ENCODE measurements at regions not wholly inside any gene's neighbourhood (a gene's known extent, or its start where the extent isn't known, plus 50 kb on each side); places are given as distances from the start of the nearest gene placed in this dataset.

GRCh38 chr3:22492342-22492741 lies 710.8 kb upstream of the UBE2E2 start:
- Histone ChIP-seq H3K4me3 (ENCODE audit: low read length) (no peak overlapping the region), H3K4me1 (ENCODE audit: control insufficient read depth, insufficient read depth, low read length) (no peaks in the 10 kb centered on the region), H3K27me3 (ENCODE audit: control insufficient read depth, insufficient read depth, low read length) (no peaks in the 10 kb centered on the region), H3K36me3 (ENCODE audit: control insufficient read depth, insufficient read depth, low read length) (no peaks in the 10 kb centered on the region), H3K27ac (ENCODE audit: low read depth, low read length) (no peak overlapping the region), H3K9ac (ENCODE audit: low read length) (no peak overlapping the region)

- no peaks in the 10 kb centered on the region for H3K36me3 ChIP-seq (ENCODE audit: control insufficient read depth, insufficient read depth, low read length)
- no peak overlapping the region for H3K27ac ChIP-seq (ENCODE audit: low read depth, low read length)
- H3K4me3 ChIP-seq (ENCODE audit: low read length): no peak overlapping the region
- no peak overlapping the region for H3K9ac ChIP-seq (ENCODE audit: low read length)
- H3K27me3 ChIP-seq (ENCODE audit: control insufficient read depth, insufficient read depth, low read length): no peaks in the 10 kb centered on the region
- no peaks in the 10 kb centered on the region for H3K4me1 ChIP-seq (ENCODE audit: control insufficient read depth, insufficient read depth, low read length)
Observed at GRCh38 chr3:22495241-22495640, 707.9 kb upstream of the UBE2E2 start.

GRCh38 chr3:22495791-22496190 lies 707.3 kb upstream of the UBE2E2 start:
- no peak overlapping the region for H3K27ac ChIP-seq (ENCODE audit: low read depth, low read length)
- no peaks in the 10 kb centered on the region for H3K27me3 ChIP-seq (ENCODE audit: control insufficient read depth, insufficient read depth, low read length)
- H3K4me1 ChIP-seq (ENCODE audit: control insufficient read depth, insufficient read depth, low read length): no peaks in the 10 kb centered on the region
- H3K36me3 ChIP-seq (ENCODE audit: control insufficient read depth, insufficient read depth, low read length): no peaks in the 10 kb centered on the region
- H3K9ac ChIP-seq (ENCODE audit: low read length): no peak overlapping the region
- no peak overlapping the region for H3K4me3 ChIP-seq (ENCODE audit: low read length)

- Histone ChIP-seq H3K9ac (ENCODE audit: low read length) (no peak overlapping the region), H3K4me3 (ENCODE audit: low read length) (no peak overlapping the region), H3K4me1 (ENCODE audit: control insufficient read depth, insufficient read depth, low read length) (no peaks in the 10 kb centered on the region), H3K27me3 (ENCODE audit: control insufficient read depth, insufficient read depth, low read length) (no peaks in the 10 kb centered on the region), H3K36me3 (ENCODE audit: control insufficient read depth, insufficient read depth, low read length) (no peaks in the 10 kb centered on the region), H3K27ac (ENCODE audit: low read depth, low read length) (no peak overlapping the region)
Observed at GRCh38 chr3:22496641-22497040, 706.5 kb upstream of the UBE2E2 start.

- Histone ChIP-seq H3K27ac (ENCODE audit: low read depth, low read length) (no peak overlapping the region), H3K36me3 (ENCODE audit: control insufficient read depth, insufficient read depth, low read length) (no peaks in the 10 kb centered on the region), H3K9ac (ENCODE audit: low read length) (no peak overlapping the region), H3K4me1 (ENCODE audit: control insufficient read depth, insufficient read depth, low read length) (no peaks in the 10 kb centered on the region), H3K4me3 (ENCODE audit: low read length) (no peak overlapping the region), H3K27me3 (ENCODE audit: control insufficient read depth, insufficient read depth, low read length) (no peaks in the 10 kb centered on the region)
Observed at GRCh38 chr3:22506871-22507270, 696.3 kb upstream of the UBE2E2 start.

GRCh38 chr3:22507709-22508108 lies 695.4 kb upstream of the UBE2E2 start:
- H3K27ac ChIP-seq (ENCODE audit: low read depth, low read length): no peak overlapping the region

GRCh38 chr3:22523925-22524324 lies 679.2 kb upstream of the UBE2E2 start:
- Histone ChIP-seq H3K4me3 (ENCODE audit: low read length) (no peak overlapping the region), H3K36me3 (ENCODE audit: control insufficient read depth, insufficient read depth, low read length) (no peaks in the 10 kb centered on the region), H3K4me1 (ENCODE audit: control insufficient read depth, insufficient read depth, low read length) (no peaks in the 10 kb centered on the region), H3K9ac (ENCODE audit: low read length) (no peak overlapping the region), H3K27me3 (ENCODE audit: control insufficient read depth, insufficient read depth, low read length) (no peaks in the 10 kb centered on the region), H3K27ac (ENCODE audit: low read depth, low read length) (no peak overlapping the region)

More at GRCh38 chr3:22507709-22508108, 695.4 kb upstream of the UBE2E2 start:
- H3K4me1 ChIP-seq (ENCODE audit: control insufficient read depth, insufficient read depth, low read length): no peaks in the 10 kb centered on the region
- no peaks in the 10 kb centered on the region for H3K27me3 ChIP-seq (ENCODE audit: control insufficient read depth, insufficient read depth, low read length)
- H3K4me3 ChIP-seq (ENCODE audit: low read length): no peak overlapping the region
- no peak overlapping the region for H3K9ac ChIP-seq (ENCODE audit: low read length)
- H3K36me3 ChIP-seq (ENCODE audit: control insufficient read depth, insufficient read depth, low read length): no peaks in the 10 kb centered on the region

GRCh38 chr3:22526266-22526837 lies 676.8 kb upstream of the UBE2E2 start:
- Histone ChIP-seq H3K4me1 (ENCODE audit: control insufficient read depth, insufficient read depth, low read length) (no peaks in the 10 kb centered on the region), H3K4me3 (ENCODE audit: low read length) (no peak overlapping the region), H3K9ac (ENCODE audit: low read length) (no peak overlapping the region), H3K27me3 (ENCODE audit: control insufficient read depth, insufficient read depth, low read length) (no peaks in the 10 kb centered on the region), H3K27ac (ENCODE audit: low read depth, low read length) (no peak overlapping the region), H3K36me3 (ENCODE audit: control insufficient read depth, insufficient read depth, low read length) (no peaks in the 10 kb centered on the region)

GRCh38 chr3:22536541-22536940 lies 666.6 kb upstream of the UBE2E2 start:
- no peak overlapping the region for H3K27ac ChIP-seq (ENCODE audit: low read depth, low read length)
- no peaks in the 10 kb centered on the region for H3K36me3 ChIP-seq (ENCODE audit: control insufficient read depth, insufficient read depth, low read length)
- H3K27me3 ChIP-seq (ENCODE audit: control insufficient read depth, insufficient read depth, low read length): no peaks in the 10 kb centered on the region
- no peak overlapping the region for H3K4me3 ChIP-seq (ENCODE audit: low read length)
- no peaks in the 10 kb centered on the region for H3K4me1 ChIP-seq (ENCODE audit: control insufficient read depth, insufficient read depth, low read length)
- no peak overlapping the region for H3K9ac ChIP-seq (ENCODE audit: low read length)

GRCh38 chr3:22537560-22537959 lies 665.6 kb upstream of the UBE2E2 start:
- no peak overlapping the region for H3K9ac ChIP-seq (ENCODE audit: low read length)
- H3K27ac ChIP-seq (ENCODE audit: low read depth, low read length): no peak overlapping the region
- H3K4me1 ChIP-seq (ENCODE audit: control insufficient read depth, insufficient read depth, low read length): no peaks in the 10 kb centered on the region
- no peaks in the 10 kb centered on the region for H3K27me3 ChIP-seq (ENCODE audit: control insufficient read depth, insufficient read depth, low read length)
- no peak overlapping the region for H3K4me3 ChIP-seq (ENCODE audit: low read length)
- H3K36me3 ChIP-seq (ENCODE audit: control insufficient read depth, insufficient read depth, low read length): no peaks in the 10 kb centered on the region

- no peak overlapping the region for H3K9ac ChIP-seq (ENCODE audit: low read length)
- H3K4me3 ChIP-seq (ENCODE audit: low read length): no peak overlapping the region
Observed at GRCh38 chr3:22542311-22542710, 660.8 kb upstream of the UBE2E2 start.

GRCh38 chr3:22555753-22556435 lies 647.2 kb upstream of the UBE2E2 start:
- Histone ChIP-seq H3K9ac (ENCODE audit: low read length) (no peak overlapping the region), H3K27ac (ENCODE audit: low read depth, low read length) (no peak overlapping the region), H3K4me3 (ENCODE audit: low read length) (no peak overlapping the region), H3K36me3 (ENCODE audit: control insufficient read depth, insufficient read depth, low read length) (no peaks in the 10 kb centered on the region), H3K4me1 (ENCODE audit: control insufficient read depth, insufficient read depth, low read length) (no peaks in the 10 kb centered on the region), H3K27me3 (ENCODE audit: control insufficient read depth, insufficient read depth, low read length) (no peaks in the 10 kb centered on the region)

More at GRCh38 chr3:22542311-22542710, 660.8 kb upstream of the UBE2E2 start:
- H3K27ac ChIP-seq (ENCODE audit: low read depth, low read length): no peak overlapping the region
- no peaks in the 10 kb centered on the region for H3K27me3 ChIP-seq (ENCODE audit: control insufficient read depth, insufficient read depth, low read length)
- H3K36me3 ChIP-seq (ENCODE audit: control insufficient read depth, insufficient read depth, low read length): no peaks in the 10 kb centered on the region
- H3K4me1 ChIP-seq (ENCODE audit: control insufficient read depth, insufficient read depth, low read length): no peaks in the 10 kb centered on the region

- no peaks in the 10 kb centered on the region for H3K36me3 ChIP-seq (ENCODE audit: control insufficient read depth, insufficient read depth, low read length)
- H3K9ac ChIP-seq (ENCODE audit: low read length): no peak overlapping the region
- H3K4me3 ChIP-seq (ENCODE audit: low read length): no peak overlapping the region
- H3K27me3 ChIP-seq (ENCODE audit: control insufficient read depth, insufficient read depth, low read length): no peaks in the 10 kb centered on the region
- H3K27ac ChIP-seq (ENCODE audit: low read depth, low read length): no peak overlapping the region
- H3K4me1 ChIP-seq (ENCODE audit: control insufficient read depth, insufficient read depth, low read length): no peaks in the 10 kb centered on the region
Observed at GRCh38 chr3:22565393-22565792, 637.7 kb upstream of the UBE2E2 start.
